K562 (cell line): ENCODE measurements at regions not wholly inside any gene's neighbourhood (a gene's known extent, or its start where the extent isn't known, plus 50 kb on each side); places are given as distances from the start of the nearest gene placed in this dataset.

ENCODE experiments used
- BRCA1 ChIP-seq, 2 experiments: fragments of 450-650 bp in 1 of 2; sonication (generic) in 1 of 2; formaldehyde crosslinking in 1 of 2; IDR thresholded peaks; 2 replicates each; pipeline versions ENCODE4 v1.5.0 to v1.6.1; 2017 to 2020; ENCODE audit warnings: mild to moderate bottlenecking in 1 of 2, missing genetic modification reagents in 1 of 2
- ETV6 ChIP-seq, 3 experiments: fragments of 150-350 bp in 1 of 3; sonication (generic) in 1 of 3; formaldehyde crosslinking in 1 of 3; IDR thresholded peaks; 2 replicates each; pipeline versions ENCODE4 v1.6.1 to v1.8.0; 2014 to 2022; ENCODE audit warnings: borderline replicate concordance in 2 of 3, low read depth in 2 of 3, antibody characterized with exemption in 1 of 3, low read length in 1 of 3, mild to moderate bottlenecking in 1 of 3, missing genetic modification reagents in 1 of 3
- FOS ChIP-seq: IDR thresholded peaks from 3 replicates; pipeline ENCODE4 v1.6.1; 2011; ENCODE audit not compliant: insufficient read length; ENCODE audit errors: extremely low read depth
- GTF2F1 ChIP-seq: IDR thresholded peaks from 2 replicates; pipeline ENCODE4 v1.6.1; 2011; ENCODE audit warnings: low read depth, low read length, improper control_type of control experiment
- HCFC1 ChIP-seq: IDR thresholded peaks from 2 replicates; pipeline ENCODE4 v1.6.1; 2012; ENCODE audit warnings: low read depth, low read length, improper control_type of control experiment
- KDM1A ChIP-seq, 2 experiments: fragments of 450-650 bp; IDR thresholded peaks; 2 replicates each; pipeline ENCODE4 v1.6.1; 2016; ENCODE audit warnings: mild to moderate bottlenecking in 2 of 2
- KLF16 ChIP-seq: IDR thresholded peaks from 2 replicates; pipeline ENCODE4 v1.6.1; 2016; ENCODE audit warnings: antibody characterized with exemption
- NR4A1 ChIP-seq, 2 experiments: fragments of 250-450 bp in 1 of 2; fragments of 450-650 bp in 1 of 2; sonication (Bioruptor Pico) in 1 of 2; IDR thresholded peaks; 2 replicates each; pipeline versions ENCODE4 v1.4.0 to v1.6.1; 2016 to 2020; ENCODE audit warnings: mild to moderate bottlenecking in 2 of 2, missing compliant biosample characterization in 1 of 2, missing genetic modification characterization in 1 of 2, moderate library complexity in 1 of 2
- OTX1 ChIP-seq: fragments of 450-650 bp; formaldehyde crosslinking; IDR thresholded peaks from 2 replicates; pipeline ENCODE4 v1.4.0; 2022; ENCODE audit warnings: mild to moderate bottlenecking
- POLR3G ChIP-seq: IDR thresholded peaks from 2 replicates; pipeline ENCODE4 v1.6.1; 2011; ENCODE audit not compliant: insufficient read length, insufficient replicate concordance; ENCODE audit errors: extremely low read depth
- RBM34 ChIP-seq: fragments of 200-400 bp; formaldehyde crosslinking; IDR thresholded peaks from 2 replicates; pipeline ENCODE4 v1.6.1; 2018; ENCODE audit warnings: low read length, borderline replicate concordance; ENCODE audit not compliant: insufficient read depth
- TCFL5 ChIP-seq: fragments of 250-450 bp; sonication (Bioruptor Pico); conservative IDR thresholded peaks from 2 replicates; pipeline ENCODE4 v1.6.1; 2021; ENCODE audit warnings: mild to moderate bottlenecking, moderate library complexity, matching md5 sums
- ZEB2 ChIP-seq: fragments of 450-650 bp; IDR thresholded peaks from 2 replicates; pipeline ENCODE4 v1.6.1; 2016
- ZNF174 ChIP-seq: fragments of 250-450 bp; sonication (Bioruptor Pico); IDR thresholded peaks from 2 replicates; pipeline ENCODE4 v1.4.0; 2020; ENCODE audit warnings: mild to moderate bottlenecking
- ZNF253 ChIP-seq: fragments of 250-450 bp; sonication (Bioruptor Pico); conservative IDR thresholded peaks from 2 replicates; pipeline ENCODE4 v1.6.1; 2021; ENCODE audit warnings: mild to moderate bottlenecking
- ZNF316 ChIP-seq: fragments of 450-650 bp; IDR thresholded peaks from 2 replicates; pipeline ENCODE4 v1.6.1; 2016
- ZNF583 ChIP-seq: fragments of 250-450 bp; sonication (Bioruptor Pico); IDR thresholded peaks from 2 replicates; pipeline ENCODE4 v1.4.0; 2020
- TF ChIP-seq, protein P1 (sequence below): fragments of 200-800 bp; sonication (Bioruptor generic); IDR thresholded peaks from 2 replicates; pipeline ENCODE4 v1.6.1; 2016; ENCODE audit warnings: missing genetic modification characterization, missing compliant biosample characterization
- TF ChIP-seq, protein P2 (sequence below): sonication (generic); formaldehyde crosslinking; IDR thresholded peaks from 2 replicates; pipeline ENCODE4 v1.8.0; 2022; ENCODE audit warnings: mild to moderate bottlenecking, missing genetic modification reagents, borderline replicate concordance
- TF ChIP-seq, protein P3 (sequence below): fragments of 250-450 bp; sonication (Bioruptor Pico); IDR thresholded peaks from 2 replicates; pipeline ENCODE4 v1.9.0; 2021; ENCODE audit warnings: mild to moderate bottlenecking, inconsistent platforms

DNA sequence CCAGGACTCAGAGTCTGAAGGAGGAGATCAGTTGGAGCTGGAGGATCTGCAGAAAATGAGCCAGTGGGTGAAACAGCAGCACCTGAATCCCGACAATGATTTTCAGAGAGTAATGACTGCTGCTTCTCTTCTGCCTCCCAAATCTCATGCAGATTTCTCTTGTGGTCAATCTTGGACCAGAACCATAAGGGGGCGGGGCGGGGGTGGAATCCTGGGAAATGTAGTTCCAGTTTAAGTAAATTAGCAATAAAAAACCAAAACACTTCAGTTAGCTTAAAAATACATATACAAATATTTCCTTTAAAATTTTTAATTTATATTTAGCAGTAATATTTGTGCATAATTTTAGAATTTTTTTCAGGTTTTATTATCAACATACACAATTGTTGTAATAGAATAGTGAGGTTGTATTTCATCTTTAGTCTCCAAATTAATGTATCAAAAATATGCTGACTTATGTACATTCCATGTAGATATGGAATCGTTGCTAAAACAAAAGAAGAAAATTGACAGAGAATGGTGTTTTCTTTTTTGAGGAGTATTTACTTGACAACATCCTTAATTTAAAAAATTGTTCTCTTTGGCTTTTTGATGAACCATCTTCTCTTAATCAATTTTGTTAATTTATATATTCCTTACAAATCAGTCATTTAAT, 223.5 kb upstream of the SYT10 start (continued):
- TF ChIP-seq POLR3G (no peak), ZNF253 (CRISPR knock-in tag) (no peak), ZNF316 (peak; percentile 82), OTX1 (CRISPR knock-in tag) (no peak), ZNF583 (no peak), ZNF174 (CRISPR knock-in tag) (no peak), KDM1A (IDR thresholded peaks at IDR 0.05) (0 out of 4 replicates have a peak, but pooled peaks of 1 of the 2 experiments have one; percentile 20), TCFL5 (CRISPR knock-in tag) (no peak), NR4A1 (CRISPR knock-in tag; IDR thresholded peaks at IDR 0.05) (no peak), NR4A1 (tag; IDR thresholded peaks at IDR 0.05) (no peak), GTF2F1 (no peak), HCFC1 (peak; percentile 77), KLF16 (no peak), BRCA1 (IDR thresholded peaks at IDR 0.05) (no peak), BRCA1 (CRISPR knock-in tag; IDR thresholded peaks at IDR 0.05) (no peak), RBM34 (no peak), ZEB2 (no peak), ETV6 (IDR thresholded peaks at IDR 0.05; ENCODE audit: borderline replicate concordance in 1 of 2, low read depth in 2 of 2, low read length in 1 of 2) (no peak), ETV6 (CRISPR knock-in tag; IDR thresholded peaks at IDR 0.05; ENCODE audit: borderline replicate concordance) (no peak), FOS (no peak)
- TF ChIP-seq, protein P1, sequence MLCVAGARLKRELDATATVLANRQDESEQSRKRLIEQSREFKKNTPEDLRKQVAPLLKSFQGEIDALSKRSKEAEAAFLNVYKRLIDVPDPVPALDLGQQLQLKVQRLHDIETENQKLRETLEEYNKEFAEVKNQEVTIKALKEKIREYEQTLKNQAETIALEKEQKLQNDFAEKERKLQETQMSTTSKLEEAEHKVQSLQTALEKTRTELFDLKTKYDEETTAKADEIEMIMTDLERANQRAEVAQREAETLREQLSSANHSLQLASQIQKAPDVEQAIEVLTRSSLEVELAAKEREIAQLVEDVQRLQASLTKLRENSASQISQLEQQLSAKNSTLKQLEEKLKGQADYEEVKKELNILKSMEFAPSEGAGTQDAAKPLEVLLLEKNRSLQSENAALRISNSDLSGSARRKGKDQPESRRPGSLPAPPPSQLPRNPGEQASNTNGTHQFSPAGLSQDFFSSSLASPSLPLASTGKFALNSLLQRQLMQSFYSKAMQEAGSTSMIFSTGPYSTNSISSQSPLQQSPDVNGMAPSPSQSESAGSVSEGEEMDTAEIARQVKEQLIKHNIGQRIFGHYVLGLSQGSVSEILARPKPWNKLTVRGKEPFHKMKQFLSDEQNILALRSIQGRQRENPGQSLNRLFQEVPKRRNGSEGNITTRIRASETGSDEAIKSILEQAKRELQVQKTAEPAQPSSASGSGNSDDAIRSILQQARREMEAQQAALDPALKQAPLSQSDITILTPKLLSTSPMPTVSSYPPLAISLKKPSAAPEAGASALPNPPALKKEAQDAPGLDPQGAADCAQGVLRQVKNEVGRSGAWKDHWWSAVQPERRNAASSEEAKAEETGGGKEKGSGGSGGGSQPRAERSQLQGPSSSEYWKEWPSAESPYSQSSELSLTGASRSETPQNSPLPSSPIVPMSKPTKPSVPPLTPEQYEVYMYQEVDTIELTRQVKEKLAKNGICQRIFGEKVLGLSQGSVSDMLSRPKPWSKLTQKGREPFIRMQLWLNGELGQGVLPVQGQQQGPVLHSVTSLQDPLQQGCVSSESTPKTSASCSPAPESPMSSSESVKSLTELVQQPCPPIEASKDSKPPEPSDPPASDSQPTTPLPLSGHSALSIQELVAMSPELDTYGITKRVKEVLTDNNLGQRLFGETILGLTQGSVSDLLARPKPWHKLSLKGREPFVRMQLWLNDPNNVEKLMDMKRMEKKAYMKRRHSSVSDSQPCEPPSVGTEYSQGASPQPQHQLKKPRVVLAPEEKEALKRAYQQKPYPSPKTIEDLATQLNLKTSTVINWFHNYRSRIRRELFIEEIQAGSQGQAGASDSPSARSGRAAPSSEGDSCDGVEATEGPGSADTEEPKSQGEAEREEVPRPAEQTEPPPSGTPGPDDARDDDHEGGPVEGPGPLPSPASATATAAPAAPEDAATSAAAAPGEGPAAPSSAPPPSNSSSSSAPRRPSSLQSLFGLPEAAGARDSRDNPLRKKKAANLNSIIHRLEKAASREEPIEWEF (CRISPR knock-in tag), result no peak
- TF ChIP-seq, protein P2, sequence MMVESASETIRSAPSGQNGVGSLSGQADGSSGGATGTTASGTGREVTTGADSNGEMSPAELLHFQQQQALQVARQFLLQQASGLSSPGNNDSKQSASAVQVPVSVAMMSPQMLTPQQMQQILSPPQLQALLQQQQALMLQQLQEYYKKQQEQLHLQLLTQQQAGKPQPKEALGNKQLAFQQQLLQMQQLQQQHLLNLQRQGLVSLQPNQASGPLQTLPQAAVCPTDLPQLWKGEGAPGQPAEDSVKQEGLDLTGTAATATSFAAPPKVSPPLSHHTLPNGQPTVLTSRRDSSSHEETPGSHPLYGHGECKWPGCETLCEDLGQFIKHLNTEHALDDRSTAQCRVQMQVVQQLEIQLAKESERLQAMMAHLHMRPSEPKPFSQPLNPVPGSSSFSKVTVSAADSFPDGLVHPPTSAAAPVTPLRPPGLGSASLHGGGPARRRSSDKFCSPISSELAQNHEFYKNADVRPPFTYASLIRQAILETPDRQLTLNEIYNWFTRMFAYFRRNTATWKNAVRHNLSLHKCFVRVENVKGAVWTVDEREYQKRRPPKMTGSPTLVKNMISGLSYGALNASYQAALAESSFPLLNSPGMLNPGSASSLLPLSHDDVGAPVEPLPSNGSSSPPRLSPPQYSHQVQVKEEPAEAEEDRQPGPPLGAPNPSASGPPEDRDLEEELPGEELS (CRISPR knock-in tag), result no peak
- TF ChIP-seq, protein P3, sequence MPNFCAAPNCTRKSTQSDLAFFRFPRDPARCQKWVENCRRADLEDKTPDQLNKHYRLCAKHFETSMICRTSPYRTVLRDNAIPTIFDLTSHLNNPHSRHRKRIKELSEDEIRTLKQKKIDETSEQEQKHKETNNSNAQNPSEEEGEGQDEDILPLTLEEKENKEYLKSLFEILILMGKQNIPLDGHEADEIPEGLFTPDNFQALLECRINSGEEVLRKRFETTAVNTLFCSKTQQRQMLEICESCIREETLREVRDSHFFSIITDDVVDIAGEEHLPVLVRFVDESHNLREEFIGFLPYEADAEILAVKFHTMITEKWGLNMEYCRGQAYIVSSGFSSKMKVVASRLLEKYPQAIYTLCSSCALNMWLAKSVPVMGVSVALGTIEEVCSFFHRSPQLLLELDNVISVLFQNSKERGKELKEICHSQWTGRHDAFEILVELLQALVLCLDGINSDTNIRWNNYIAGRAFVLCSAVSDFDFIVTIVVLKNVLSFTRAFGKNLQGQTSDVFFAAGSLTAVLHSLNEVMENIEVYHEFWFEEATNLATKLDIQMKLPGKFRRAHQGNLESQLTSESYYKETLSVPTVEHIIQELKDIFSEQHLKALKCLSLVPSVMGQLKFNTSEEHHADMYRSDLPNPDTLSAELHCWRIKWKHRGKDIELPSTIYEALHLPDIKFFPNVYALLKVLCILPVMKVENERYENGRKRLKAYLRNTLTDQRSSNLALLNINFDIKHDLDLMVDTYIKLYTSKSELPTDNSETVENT (CRISPR knock-in tag), result no peak
